ENCODE measurements at regions not wholly inside any gene's neighbourhood (a gene's known extent, or its start where the extent isn't known, plus 50 kb on each side); places are given as distances from the start of the nearest gene placed in this dataset.

- DNase-seq, result no peak
These were observed 227.7 kb upstream of the CD96 start for GRCh38 chr3:111314181-111314873.

- no peak for DNase-seq
These were observed 227.1 kb upstream of the CD96 start for GRCh38 chr3:111314898-111315297.

- DNase-seq, result no peak
These were observed 225.9 kb upstream of the CD96 start for GRCh38 chr3:111315930-111316587.

GRCh38 chr3:111318289-111318688 is 223.7 kb upstream of the CD96 start:
- no peak for DNase-seq

GRCh38 chr3:111319598-111319997 is 222.4 kb upstream of the CD96 start:
- DNase-seq, result no peak

GRCh38 chr3:111321786-111322185 is 220.2 kb upstream of the CD96 start:
- no peak for DNase-seq

- no peak for DNase-seq
These were observed 219.0 kb upstream of the CD96 start for GRCh38 chr3:111323019-111323418.

GRCh38 chr3:111324151-111324550 is 217.8 kb upstream of the CD96 start:
- DNase-seq, result no peak

GRCh38 chr3:111324645-111325044 is 217.4 kb upstream of the CD96 start:
- DNase-seq, result no peak

- no peak for DNase-seq
These were observed 216.8 kb upstream of the CD96 start for GRCh38 chr3:111325160-111325718.

GRCh38 chr3:111326144-111326995 is 215.6 kb upstream of the CD96 start:
- DNase-seq, result no peak

GRCh38 chr3:111331306-111331705 is 210.7 kb upstream of the CD96 start:
- DNase-seq, result no peak

GRCh38 chr3:111331912-111332311 is 210.1 kb upstream of the CD96 start:
- no peak for DNase-seq

- DNase-seq, result no peak
These were observed 209.4 kb upstream of the CD96 start for GRCh38 chr3:111332488-111333080.

- DNase-seq, result no peak
These were observed 208.4 kb upstream of the CD96 start for GRCh38 chr3:111333642-111334041.

- DNase-seq, result no peak
These were observed 206.3 kb upstream of the CD96 start for GRCh38 chr3:111335512-111336303.

- DNase-seq, result no peak
These were observed 205.5 kb upstream of the CD96 start for GRCh38 chr3:111336511-111336910.

- peak; percentile 62 for DNase-seq
These were observed 203.8 kb upstream of the CD96 start for GRCh38 chr3:111338059-111338698.

- DNase-seq, result no peak
These were observed 203.0 kb upstream of the CD96 start for GRCh38 chr3:111339017-111339416.

GRCh38 chr3:111351334-111351733 is 190.7 kb upstream of the CD96 start:
- DNase-seq, result no peak

GRCh38 chr3:111352585-111352984 is 189.4 kb upstream of the CD96 start:
- DNase-seq, result no peak

Measured in stimulated activated CD8-positive, alpha-beta memory T cell treated with anti-CD3 and anti-CD28 coated beads, Interleukin-4, amount 100 ng/mL, for 48 hours (primary cell).